HL-60 (cell line): ENCODE measurements at regions not wholly inside any gene's neighbourhood (a gene's known extent, or its start where the extent isn't known, plus 50 kb on each side); places are given as distances from the start of the nearest gene placed in this dataset.

Experiments
- DNase-seq, 2 experiments: peaks; one replicate each; pipeline ENCODE4 v3.0.0-alpha.2; 2010 to 2020; ENCODE audit warnings: low read depth in 1 of 2, low spot score in 1 of 2
- H3K27ac ChIP-seq: fragments of 250-450 bp; sonication (Bioruptor Pico); replicated peaks from 2 replicates; pipeline ENCODE4 v1.5.1; 2020; ENCODE audit warnings: mild to moderate bottlenecking, moderate library complexity
- H3K27me3 ChIP-seq: fragments of 250-450 bp; sonication (Bioruptor Pico); 2 replicates; pipeline ENCODE4 v1.5.1; 2021; ENCODE audit warnings: mild to moderate bottlenecking, moderate library complexity; ENCODE audit not compliant: insufficient read depth, poor library complexity, severe bottlenecking
- H3K4me3 ChIP-seq: replicated peaks from 2 replicates; pipeline ENCODE4 v1.5.1; 2011; ENCODE audit warnings: mild to moderate bottlenecking, control low read depth, low read length; ENCODE audit not compliant: insufficient read depth
- CTCF ChIP-seq: IDR thresholded peaks from one replicate; pipeline ENCODE4 v1.5.1; 2011; ENCODE audit warnings: low read length, control low read depth, inconsistent platforms; ENCODE audit not compliant: insufficient read depth
- GABPA ChIP-seq: IDR thresholded peaks from 2 replicates; pipeline ENCODE4 v1.6.1; 2012; ENCODE audit warnings: low read depth
- POLR2AphosphoS5 ChIP-seq: IDR thresholded peaks from 2 replicates; pipeline ENCODE4 v1.6.1; 2012; ENCODE audit warnings: low read depth
- REST ChIP-seq: IDR thresholded peaks from 2 replicates; pipeline ENCODE4 v1.6.1; 2012; ENCODE audit warnings: low read depth; ENCODE audit not compliant: insufficient replicate concordance
- SPI1 ChIP-seq: IDR thresholded peaks from 2 replicates; pipeline ENCODE4 v1.6.1; 2012; ENCODE audit warnings: low read depth, mild to moderate bottlenecking, borderline replicate concordance

GRCh38 chr7:68291710-68292109 is 1295.1 kb downstream of the TYW1 start:
- Histone ChIP-seq H3K4me3 (no peak overlapping the region), H3K27me3 (no peaks in the 10 kb centered on the region), H3K27ac (no peak overlapping the region)
- no peak for TF ChIP-seq CTCF
- no peak for TF ChIP-seq REST
- no peak for TF ChIP-seq SPI1
- no peak for TF ChIP-seq POLR2AphosphoS5
- no peak for TF ChIP-seq GABPA
- no peak for DNase-seq

- Histone ChIP-seq H3K27ac (no peak overlapping the region), H3K4me3 (no peak overlapping the region), H3K27me3 (no peaks in the 10 kb centered on the region)
- DNase-seq, result no peak
- TF ChIP-seq CTCF, result no peak
- no peak for TF ChIP-seq SPI1
- TF ChIP-seq GABPA, result no peak
- no peak for TF ChIP-seq REST
- TF ChIP-seq POLR2AphosphoS5, result no peak
These were observed 1298.8 kb downstream of the TYW1 start for GRCh38 chr7:68295386-68295785.

- no peak overlapping the region for H3K4me3 ChIP-seq
- no peak for DNase-seq
- no peak overlapping the region for H3K27ac ChIP-seq
- H3K27me3 ChIP-seq, result no peaks in the 10 kb centered on the region
- TF ChIP-seq CTCF (no peak), POLR2AphosphoS5 (no peak), SPI1 (no peak), GABPA (no peak), REST (no peak)
These were observed 1293.7 kb upstream of the AUTS2 start for GRCh38 chr7:68304536-68304935.
